ENCODE measurements at regions not wholly inside any gene's neighbourhood (a gene's known extent, or its start where the extent isn't known, plus 50 kb on each side); places are given as distances from the start of the nearest gene placed in this dataset.
A peak's percentile ranks its signal among the peaks of the same experiment; 100 is the strongest.

DNA sequence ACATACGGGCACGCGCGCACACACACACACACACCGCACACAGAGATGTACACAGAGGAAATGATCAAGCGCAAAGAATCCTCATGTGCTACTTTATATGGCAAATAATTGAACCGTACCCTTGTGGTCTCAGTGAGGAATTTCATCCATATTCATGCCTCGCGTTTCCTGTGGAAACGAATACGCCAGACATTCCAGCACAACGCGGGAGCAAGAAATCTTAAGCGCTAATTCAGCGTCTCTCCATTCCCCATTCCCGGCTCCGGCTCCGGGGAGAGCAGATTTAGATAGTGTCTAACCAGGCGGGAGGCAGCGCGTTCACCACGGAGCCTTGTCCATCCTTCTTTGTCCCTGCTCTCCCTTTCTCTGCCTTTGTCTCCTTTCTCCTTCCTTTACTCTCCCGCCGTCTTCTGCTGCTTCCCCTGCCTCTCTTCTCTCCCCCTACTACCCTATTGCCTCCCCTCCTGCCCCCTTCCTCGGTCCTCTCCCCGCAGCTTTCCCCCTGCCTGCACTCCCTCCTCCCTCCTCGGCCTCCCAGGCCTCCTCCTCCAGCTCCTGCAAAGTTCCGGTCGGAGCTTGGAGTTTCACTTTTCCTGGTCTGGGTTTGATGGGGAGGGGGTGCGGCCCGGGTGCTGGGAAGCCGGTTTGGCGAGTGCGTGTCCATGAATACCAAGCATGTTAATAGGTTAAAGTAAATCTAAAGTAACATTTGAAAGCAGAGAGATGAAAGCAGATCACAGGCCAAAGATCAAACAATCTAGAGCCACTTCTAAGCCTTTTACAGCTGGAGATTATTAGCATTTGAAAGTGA lies 579.3 kb downstream of the BUD13 start:
- Histone ChIP-seq H3K4me3 (no peak overlapping the region), H3K27ac (no peak overlapping the region)
- peak in 1 of 2 experiments; percentile 9 for DNase-seq

DNA sequence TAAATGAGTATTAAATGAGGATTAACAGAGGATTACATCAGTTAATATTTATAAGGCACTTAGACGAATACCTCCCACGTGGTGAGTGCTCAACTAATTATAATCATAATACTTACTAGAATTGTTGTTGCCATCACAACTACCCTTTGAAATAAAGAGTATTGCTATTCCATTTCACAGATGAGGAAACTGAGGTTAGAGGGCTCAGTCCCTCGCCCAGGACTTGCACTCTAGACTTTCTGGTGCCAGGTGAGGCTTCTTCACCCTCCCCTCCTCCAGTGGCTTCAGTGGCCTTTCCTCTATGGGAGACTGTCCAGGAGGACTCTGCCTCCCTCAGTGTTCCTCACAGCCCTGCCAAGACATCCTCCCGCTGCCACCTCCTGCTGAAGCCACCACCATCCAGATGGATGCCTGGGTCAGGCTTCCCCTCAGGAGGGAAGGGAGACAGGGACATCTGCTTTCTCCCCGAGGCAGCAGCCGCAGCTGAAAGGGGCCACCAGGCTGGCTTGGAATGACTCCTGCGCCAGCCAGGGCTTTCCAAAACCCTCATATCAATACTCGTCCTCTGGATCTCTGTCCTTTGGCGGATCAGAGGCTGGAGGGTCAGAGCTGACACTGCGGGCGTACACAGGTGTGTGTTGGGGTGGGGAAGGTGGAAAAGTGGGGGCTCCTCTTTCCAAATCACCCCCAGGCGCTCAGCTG lies 580.1 kb downstream of the BUD13 start:
- Histone ChIP-seq H3K27ac (no peak overlapping the region), H3K27me3 (no peaks in the 10 kb centered on the region), H3K36me3 (no peaks in the 10 kb centered on the region), H3K9me3 (replicated peaks) (no peaks in the 10 kb centered on the region), H3K4me3 (no peak overlapping the region), H3K4me1 (no peaks in the 10 kb centered on the region)
- DNase-seq: no peak

More for the DNA sequence above, 579.3 kb downstream of the BUD13 start:
- Histone ChIP-seq H3K9me3 (replicated peaks) (no peaks in the 10 kb centered on the region), H3K4me1 (no peaks in the 10 kb centered on the region), H3K36me3 (no peaks in the 10 kb centered on the region), H3K27me3 (no peaks in the 10 kb centered on the region)

DNA sequence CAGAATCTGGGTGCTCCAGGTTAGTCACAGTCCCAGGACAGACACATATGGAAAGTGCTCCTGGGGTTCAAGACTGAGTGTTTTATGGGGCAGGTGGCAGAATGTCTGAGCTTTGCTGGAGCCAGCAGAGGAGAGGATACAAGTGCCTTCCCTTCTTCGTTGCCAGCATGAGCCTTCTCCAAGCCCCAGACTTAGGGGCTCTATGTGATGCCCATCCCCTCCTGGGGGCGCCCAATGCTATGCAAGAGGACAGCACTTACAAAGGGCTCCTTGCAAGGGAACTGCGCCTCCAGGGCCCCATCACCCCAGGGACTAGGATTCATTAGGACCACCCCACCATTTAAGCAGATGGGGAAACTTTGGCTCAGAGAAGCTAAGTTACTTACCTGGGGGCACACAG lies 581.9 kb downstream of the BUD13 start:
- no peaks in the 10 kb centered on the region for H3K27me3 ChIP-seq
- DNase-seq: no peak
- H3K36me3 ChIP-seq: no peaks in the 10 kb centered on the region
- H3K4me3 ChIP-seq: no peak overlapping the region
- H3K9me3 ChIP-seq (replicated peaks): no peaks in the 10 kb centered on the region
- H3K27ac ChIP-seq: no peak overlapping the region
- no peaks in the 10 kb centered on the region for H3K4me1 ChIP-seq

DNA sequence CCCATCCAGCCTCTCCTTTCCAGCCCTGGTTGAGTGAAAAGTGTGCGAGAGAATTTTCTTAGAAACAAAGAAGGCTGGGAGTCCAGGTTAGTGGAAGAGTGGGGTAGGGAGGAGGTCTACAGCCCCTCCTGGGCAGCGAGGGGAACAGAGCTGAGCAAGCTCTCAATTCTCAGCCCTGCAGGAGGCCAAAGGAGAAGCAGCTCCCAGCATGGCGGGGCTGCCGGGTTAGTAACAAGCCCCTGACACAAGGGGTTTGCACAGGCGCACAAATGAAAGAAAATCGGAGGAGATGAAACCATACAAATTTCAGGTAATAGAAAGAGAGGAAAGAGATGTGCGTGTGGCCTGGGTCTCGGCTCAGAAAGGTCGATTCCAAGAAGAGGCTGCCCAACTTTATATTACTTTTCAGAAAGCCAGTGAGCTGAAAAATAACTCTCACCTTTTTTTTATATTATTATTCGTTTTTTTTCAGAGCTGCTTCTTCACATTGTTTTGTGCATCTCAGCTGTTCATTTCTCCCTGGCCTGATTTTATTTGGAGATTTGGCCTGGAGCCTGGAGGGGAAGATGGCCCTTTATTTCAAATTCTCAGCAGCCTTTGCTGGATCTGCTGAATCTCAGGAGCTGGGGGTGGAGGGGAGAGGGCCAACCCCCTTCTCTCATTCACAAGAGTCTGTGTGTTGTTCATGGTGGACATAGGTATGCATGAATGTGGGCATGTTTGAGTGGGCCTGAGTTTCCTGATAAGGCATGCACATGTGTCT lies 583.2 kb downstream of the BUD13 start:
- DNase-seq: no peak
- H3K9me3 ChIP-seq (replicated peaks): no peaks in the 10 kb centered on the region
- no peak overlapping the region for H3K27ac ChIP-seq
- no peak overlapping the region for H3K4me3 ChIP-seq
- no peaks in the 10 kb centered on the region for H3K4me1 ChIP-seq
- no peaks in the 10 kb centered on the region for H3K36me3 ChIP-seq
- no peaks in the 10 kb centered on the region for H3K27me3 ChIP-seq

DNA sequence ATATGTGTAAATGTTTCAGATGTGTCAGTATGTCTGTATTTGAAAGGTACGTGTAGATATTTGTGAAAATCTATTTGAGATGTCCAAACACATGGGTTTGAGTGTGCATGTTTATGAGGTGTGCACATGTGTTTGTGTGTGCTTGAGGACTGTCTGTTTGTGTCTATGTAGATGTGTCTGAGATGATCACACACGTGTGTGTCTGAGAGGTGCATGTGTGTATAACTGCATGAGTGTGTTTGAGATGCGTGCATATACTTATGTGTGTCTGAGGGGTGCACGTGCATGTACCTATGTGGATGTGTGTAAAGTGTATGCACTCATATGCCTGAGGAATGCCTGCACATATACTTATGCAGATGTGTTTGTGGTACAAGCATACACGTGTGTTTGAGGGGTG lies 584.4 kb downstream of the BUD13 start:
- Histone ChIP-seq H3K27me3 (no peaks in the 10 kb centered on the region), H3K9me3 (replicated peaks) (no peaks in the 10 kb centered on the region), H3K4me3 (no peak overlapping the region), H3K27ac (no peak overlapping the region), H3K4me1 (no peaks in the 10 kb centered on the region), H3K36me3 (no peaks in the 10 kb centered on the region)
- no peak for DNase-seq

DNA sequence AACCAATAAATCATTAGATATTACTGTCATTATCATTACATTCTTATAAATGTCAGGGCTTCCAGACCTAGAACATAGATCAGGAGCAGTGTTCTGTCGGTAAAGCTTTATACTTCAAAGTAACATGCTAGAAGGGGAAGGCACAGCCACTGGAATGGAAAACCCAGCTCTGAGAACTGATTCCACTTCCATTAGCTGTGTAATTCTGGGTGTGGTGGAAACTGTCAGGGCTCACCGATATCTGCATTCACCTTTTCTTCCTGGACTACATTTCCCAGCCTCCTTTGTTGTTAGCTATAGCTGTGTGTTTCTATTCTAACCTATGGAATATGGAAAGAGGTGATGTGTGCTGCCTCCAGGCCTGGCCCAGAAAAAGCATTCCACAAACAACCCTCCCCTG lies 585.8 kb downstream of the BUD13 start:
- Histone ChIP-seq H3K27ac (no peak overlapping the region), H3K27me3 (no peaks in the 10 kb centered on the region), H3K4me3 (no peak overlapping the region), H3K9me3 (replicated peaks) (no peaks in the 10 kb centered on the region), H3K4me1 (no peaks in the 10 kb centered on the region), H3K36me3 (no peaks in the 10 kb centered on the region)
- no peak for DNase-seq

DNA sequence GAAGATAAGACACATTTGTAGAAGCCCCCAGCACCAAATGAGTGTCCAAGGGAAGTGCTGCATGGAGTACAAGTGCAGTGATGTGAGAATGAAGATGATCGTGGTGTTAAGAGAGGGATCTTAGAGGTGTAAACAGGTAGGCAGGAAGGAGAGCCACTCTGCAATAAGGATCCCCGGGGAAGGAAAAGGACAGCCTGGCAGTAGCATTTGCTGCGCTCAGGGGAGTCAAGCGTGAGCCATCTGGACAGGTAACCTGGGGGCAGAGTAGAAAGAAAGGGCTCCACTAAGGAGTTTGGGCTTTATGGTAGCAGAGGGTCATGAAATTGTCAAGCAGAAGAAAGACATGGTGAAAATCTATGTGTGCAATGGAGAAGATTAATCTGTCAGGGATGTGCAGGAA lies 587.2 kb downstream of the BUD13 start:
- Histone ChIP-seq H3K9me3 (replicated peaks) (no peaks in the 10 kb centered on the region), H3K27me3 (no peaks in the 10 kb centered on the region)
- DNase-seq: no peak

DNA sequence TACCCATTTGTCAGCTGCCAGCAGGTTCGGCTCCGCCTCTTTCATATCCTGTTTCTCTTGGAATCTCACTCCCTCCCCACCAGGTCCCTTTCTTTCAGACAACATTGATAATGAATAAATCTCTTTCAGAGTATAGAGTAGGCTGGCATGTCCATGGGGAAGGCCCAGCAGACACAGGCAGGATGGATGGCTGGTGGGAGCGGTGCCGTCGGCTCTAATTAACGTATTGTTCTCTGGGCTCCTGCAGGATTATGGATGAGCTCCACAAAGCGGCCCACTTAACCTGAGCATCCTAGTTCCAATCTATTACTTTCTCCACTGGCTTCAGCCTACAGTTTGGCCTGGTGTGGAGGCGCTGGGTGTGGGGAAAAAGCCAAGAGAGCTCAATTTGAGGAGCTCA lies 588.0 kb downstream of the BUD13 start:
- no peaks in the 10 kb centered on the region for H3K4me1 ChIP-seq
- H3K36me3 ChIP-seq: no peaks in the 10 kb centered on the region
- H3K9me3 ChIP-seq (replicated peaks): no peaks in the 10 kb centered on the region
- H3K27me3 ChIP-seq: no peaks in the 10 kb centered on the region
- no peak overlapping the region for H3K27ac ChIP-seq
- no peak for DNase-seq
- H3K4me3 ChIP-seq: no peak overlapping the region

More for the DNA sequence above, 587.2 kb downstream of the BUD13 start:
- no peaks in the 10 kb centered on the region for H3K4me1 ChIP-seq
- H3K27ac ChIP-seq: no peak overlapping the region
- H3K4me3 ChIP-seq: no peak overlapping the region
- H3K36me3 ChIP-seq: no peaks in the 10 kb centered on the region

DNA sequence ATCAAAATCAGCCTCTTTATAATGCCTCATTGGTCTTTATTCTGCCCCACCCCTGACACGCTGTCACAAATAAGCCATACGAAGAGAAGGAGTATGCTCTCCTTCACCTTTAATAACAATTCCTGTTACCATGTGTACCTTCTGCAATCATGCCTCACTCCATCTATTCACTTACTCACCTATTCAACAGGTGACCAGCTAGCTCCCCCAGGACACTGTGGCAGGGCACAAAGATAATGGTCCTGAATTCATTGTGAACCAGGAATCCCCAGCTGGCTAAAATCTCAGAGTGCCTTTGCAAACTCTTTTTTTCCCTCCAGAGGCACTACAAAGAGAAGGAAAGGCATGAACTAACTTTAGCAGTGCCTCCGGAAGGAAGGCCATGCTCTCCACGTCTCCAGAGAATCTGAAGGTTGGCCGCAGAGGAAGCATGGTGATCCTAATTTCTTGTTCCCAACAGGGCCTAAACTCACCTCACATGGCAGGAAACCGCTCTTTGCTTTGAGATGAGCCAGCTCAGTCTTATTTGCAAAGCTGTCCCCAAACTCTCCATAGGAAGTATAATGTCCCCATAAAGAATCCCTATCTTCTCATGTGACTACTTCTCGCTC lies 590.3 kb downstream of the BUD13 start:
- no peaks in the 10 kb centered on the region for H3K9me3 ChIP-seq (replicated peaks)
- H3K27me3 ChIP-seq: no peaks in the 10 kb centered on the region
- H3K36me3 ChIP-seq: no peaks in the 10 kb centered on the region
- H3K4me1 ChIP-seq: no peaks in the 10 kb centered on the region
- no peak for DNase-seq
- no peak overlapping the region for H3K27ac ChIP-seq
- no peak overlapping the region for H3K4me3 ChIP-seq

DNA sequence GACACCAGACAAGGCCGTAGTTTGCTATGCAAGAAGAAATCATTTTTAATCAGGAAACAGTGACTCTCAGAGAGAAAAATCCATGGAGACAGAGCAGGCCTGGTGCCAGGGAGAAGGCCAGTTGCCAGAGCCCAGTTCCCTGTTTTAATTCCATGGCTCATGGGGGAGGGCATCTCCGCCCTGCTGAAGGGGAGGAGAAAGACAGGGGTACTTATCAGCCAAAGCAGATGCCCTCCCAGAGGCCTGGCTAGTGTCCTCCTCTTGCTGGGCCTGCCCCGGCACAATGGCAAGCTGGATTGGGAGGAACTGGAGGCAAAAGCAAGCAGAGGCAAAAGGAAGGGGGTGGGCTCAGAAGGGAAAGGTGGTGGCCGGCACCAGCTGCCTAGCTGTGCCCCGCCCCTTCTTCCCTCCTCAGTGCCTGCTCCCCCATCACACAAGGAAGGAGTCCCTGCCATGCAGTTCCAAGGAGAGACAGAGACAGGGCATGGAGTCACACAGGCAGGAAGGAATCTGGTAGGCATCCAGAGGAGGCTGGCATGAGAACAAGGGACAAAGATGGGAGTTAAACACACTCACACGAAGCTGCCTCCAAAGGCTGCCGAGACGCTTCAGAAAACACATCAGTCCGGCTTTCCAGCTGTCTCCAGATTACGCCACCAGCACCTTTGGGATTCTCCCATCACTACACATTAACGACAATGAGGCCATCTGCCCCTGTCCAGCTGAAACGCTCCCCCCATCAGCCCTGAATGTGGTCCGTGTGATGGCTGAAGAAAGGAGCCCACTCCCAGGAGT lies 591.8 kb downstream of the BUD13 start:
- Histone ChIP-seq H3K27me3 (no peaks in the 10 kb centered on the region), H3K4me3 (no peak overlapping the region), H3K36me3 (no peaks in the 10 kb centered on the region), H3K4me1 (no peaks in the 10 kb centered on the region), H3K9me3 (replicated peaks) (no peaks in the 10 kb centered on the region), H3K27ac (no peak overlapping the region)
- no peak for DNase-seq

DNA sequence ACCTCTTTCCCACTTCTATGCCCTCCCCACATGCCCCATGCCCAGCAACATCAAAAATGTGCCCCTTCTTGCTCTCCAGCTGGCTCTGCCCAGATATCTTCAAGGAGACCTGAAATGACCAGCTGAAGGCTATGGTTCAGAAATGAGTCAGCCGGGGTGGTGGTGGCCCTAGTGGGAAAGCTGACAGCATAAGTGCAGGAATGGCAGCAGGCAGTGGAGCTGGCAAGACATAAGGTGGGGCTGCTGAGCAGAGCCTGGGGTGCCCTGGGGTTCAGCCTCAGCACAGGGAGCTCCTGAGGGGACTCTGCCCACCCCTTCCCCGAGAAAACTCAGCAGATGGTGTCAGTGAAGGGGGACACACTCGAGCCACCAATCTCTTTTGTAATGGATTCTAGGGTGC lies 593.4 kb downstream of the BUD13 start:
- H3K27ac ChIP-seq: no peak overlapping the region

DNA sequence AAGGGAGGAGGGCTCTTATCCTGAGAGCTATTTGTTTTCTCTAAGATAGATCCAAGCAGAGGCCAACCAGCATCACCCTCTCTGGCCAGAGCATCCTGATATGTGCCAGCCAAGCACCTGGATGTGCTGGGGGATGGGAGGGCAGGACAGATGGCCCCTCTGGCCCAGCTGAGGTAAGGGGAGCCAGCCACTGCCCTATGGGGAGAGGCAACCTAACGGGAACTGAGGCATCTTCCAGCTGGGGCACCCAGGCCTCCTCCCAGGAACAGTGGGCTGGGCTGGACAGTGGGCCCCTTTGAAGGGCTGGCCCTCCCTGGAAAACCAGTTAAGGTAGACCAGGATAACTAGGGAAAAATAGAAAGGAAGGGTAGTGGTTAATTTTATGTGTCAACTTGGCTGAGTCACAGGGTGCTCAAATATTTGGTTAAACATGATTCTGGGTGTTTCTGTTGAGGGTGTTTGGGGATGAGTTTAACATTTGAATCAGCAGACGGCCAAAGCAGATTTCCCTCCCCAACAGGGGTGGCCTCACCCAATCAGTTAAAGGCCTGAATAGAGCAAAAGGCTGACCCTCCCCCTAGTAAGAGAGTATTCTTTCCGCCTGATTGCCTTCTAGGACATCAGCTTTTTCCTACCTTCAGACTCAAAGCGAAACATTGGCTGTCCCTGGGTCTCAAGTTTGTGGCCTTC lies 595.1 kb downstream of the BUD13 start:
- Histone ChIP-seq H3K27ac (no peak overlapping the region), H3K4me1 (no peaks in the 10 kb centered on the region), H3K9me3 (replicated peaks) (no peaks in the 10 kb centered on the region), H3K4me3 (no peak overlapping the region), H3K36me3 (no peaks in the 10 kb centered on the region), H3K27me3 (no peaks in the 10 kb centered on the region)
- DNase-seq: no peak

More for the DNA sequence above, 593.4 kb downstream of the BUD13 start:
- Histone ChIP-seq H3K4me3 (no peak overlapping the region), H3K36me3 (no peaks in the 10 kb centered on the region), H3K9me3 (replicated peaks) (no peaks in the 10 kb centered on the region), H3K27me3 (no peaks in the 10 kb centered on the region), H3K4me1 (no peaks in the 10 kb centered on the region)
- DNase-seq: no peak

DNA sequence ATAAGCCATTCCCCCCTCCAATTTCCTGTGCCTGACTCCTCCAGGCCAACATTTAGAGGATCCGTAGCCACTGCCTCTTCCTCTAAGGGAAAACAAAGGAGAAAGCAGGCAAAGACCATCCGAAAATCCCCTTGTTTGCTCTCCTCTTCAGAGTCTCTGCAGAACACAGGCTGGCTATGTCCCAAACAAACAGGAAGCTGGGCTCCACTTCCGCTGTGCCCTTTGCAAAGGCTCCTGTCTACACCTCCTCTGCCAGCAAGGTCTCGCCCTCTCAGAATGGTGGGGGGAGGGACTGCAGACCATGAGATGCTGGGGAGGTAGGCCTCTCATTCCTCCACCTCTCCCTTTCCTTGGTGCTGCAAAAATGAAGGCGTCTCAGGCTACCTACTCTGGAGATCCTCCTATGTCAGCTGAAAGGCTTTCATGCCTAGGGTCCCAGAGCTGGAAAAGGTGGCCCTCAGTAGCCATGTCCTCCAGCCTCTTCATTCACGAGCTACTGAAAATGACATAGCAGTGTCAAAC lies 596.2 kb downstream of the BUD13 start:
- Histone ChIP-seq H3K27ac (no peak overlapping the region), H3K9me3 (replicated peaks) (no peaks in the 10 kb centered on the region), H3K36me3 (no peaks in the 10 kb centered on the region), H3K4me1 (no peaks in the 10 kb centered on the region), H3K4me3 (no peak overlapping the region), H3K27me3 (no peaks in the 10 kb centered on the region)
- no peak for DNase-seq

All from SJCRH30 (cell line).